ENCODE measurements at regions not wholly inside any gene's neighbourhood (a gene's known extent, or its start where the extent isn't known, plus 50 kb on each side); places are given as distances from the start of the nearest gene placed in this dataset.

- no peaks in the 10 kb centered on the region for H3K4me1 ChIP-seq (ENCODE audit: insufficient read depth, low read length)
- no peak for DNase-seq (ENCODE audit: insufficient read length, low spot score, missing footprints)
- no peak for TF ChIP-seq CTCF (IDR thresholded peaks at IDR 0.05; ENCODE audit: extremely low read depth, low read depth, low read length)
- no peak overlapping the region for H3K27ac ChIP-seq (ENCODE audit: low read depth, low read length)
- no peak overlapping the region for H2AFZ ChIP-seq (ENCODE audit: low read length)
- no peaks in the 10 kb centered on the region for H3K9me3 ChIP-seq (ENCODE audit: low read depth, low read length)
- H3K4me3 ChIP-seq (ENCODE audit: insufficient read depth, low read length) = no peak overlapping the region
- H3K27me3 ChIP-seq (ENCODE audit: insufficient read depth, low read length) = no peaks in the 10 kb centered on the region
- no peak overlapping the region for H3K4me2 ChIP-seq (ENCODE audit: insufficient read depth, low read length)
- H3K36me3 ChIP-seq (ENCODE audit: insufficient read depth, low read length) = no peaks in the 10 kb centered on the region
- no peaks in the 10 kb centered on the region for H4K20me1 ChIP-seq (ENCODE audit: insufficient read depth, low read length)
- H3K79me2 ChIP-seq (ENCODE audit: insufficient read depth, low read length) = no peaks in the 10 kb centered on the region
These were observed 135.5 kb upstream of the ERRFI1 start for GRCh38 chr1:8161546-8162105.

GRCh38 chr1:8159470-8160024 lies 133.4 kb upstream of the ERRFI1 start:
- DNase-seq (ENCODE audit: insufficient read length, low spot score, missing footprints) = no peak
- Histone ChIP-seq H3K4me3 (ENCODE audit: insufficient read depth, low read length) (no peak overlapping the region), H3K27ac (ENCODE audit: low read depth, low read length) (no peak overlapping the region), H2AFZ (ENCODE audit: low read length) (no peak overlapping the region), H3K36me3 (ENCODE audit: insufficient read depth, low read length) (no peaks in the 10 kb centered on the region), H3K4me1 (ENCODE audit: insufficient read depth, low read length) (no peaks in the 10 kb centered on the region), H3K79me2 (ENCODE audit: insufficient read depth, low read length) (no peaks in the 10 kb centered on the region), H3K9me3 (ENCODE audit: low read depth, low read length) (no peaks in the 10 kb centered on the region), H3K27me3 (ENCODE audit: insufficient read depth, low read length) (no peaks in the 10 kb centered on the region), H3K4me2 (ENCODE audit: insufficient read depth, low read length) (no peak overlapping the region), H4K20me1 (ENCODE audit: insufficient read depth, low read length) (no peaks in the 10 kb centered on the region)
- no peak for TF ChIP-seq CTCF (IDR thresholded peaks at IDR 0.05; ENCODE audit: extremely low read depth, low read depth, low read length)

DNA sequence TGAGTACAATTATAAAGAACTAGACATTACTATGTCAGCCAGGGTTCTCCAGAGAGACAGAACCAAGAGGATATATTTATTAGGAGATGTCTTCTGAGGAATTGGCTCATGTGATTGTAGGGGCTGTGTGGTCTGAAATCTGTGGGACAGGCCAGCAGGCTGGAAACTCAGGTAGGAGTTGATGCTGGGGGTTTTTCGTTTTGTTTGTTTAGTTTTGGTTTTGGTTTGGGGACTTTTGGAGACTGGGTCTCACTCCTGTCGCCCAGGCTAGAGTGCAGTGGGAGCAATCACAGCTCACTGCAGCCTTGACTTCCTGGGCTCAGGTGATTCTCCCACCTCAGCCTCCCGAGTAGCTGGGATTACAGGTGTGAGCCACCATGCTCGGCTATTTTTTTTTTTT lies 132.9 kb upstream of the ERRFI1 start:
- DNase-seq (ENCODE audit: insufficient read length, low spot score, missing footprints) = no peak
- H3K9me3 ChIP-seq (ENCODE audit: low read depth, low read length) = no peaks in the 10 kb centered on the region
- no peak overlapping the region for H3K4me2 ChIP-seq (ENCODE audit: insufficient read depth, low read length)
- no peak for TF ChIP-seq CTCF (IDR thresholded peaks at IDR 0.05; ENCODE audit: extremely low read depth, low read depth, low read length)
- no peak overlapping the region for H3K27ac ChIP-seq (ENCODE audit: low read depth, low read length)
- H4K20me1 ChIP-seq (ENCODE audit: insufficient read depth, low read length) = no peaks in the 10 kb centered on the region
- H3K36me3 ChIP-seq (ENCODE audit: insufficient read depth, low read length) = no peaks in the 10 kb centered on the region
- no peaks in the 10 kb centered on the region for H3K27me3 ChIP-seq (ENCODE audit: insufficient read depth, low read length)
- H3K4me3 ChIP-seq (ENCODE audit: insufficient read depth, low read length) = no peak overlapping the region
- H2AFZ ChIP-seq (ENCODE audit: low read length) = no peak overlapping the region
- no peaks in the 10 kb centered on the region for H3K79me2 ChIP-seq (ENCODE audit: insufficient read depth, low read length)
- H3K4me1 ChIP-seq (ENCODE audit: insufficient read depth, low read length) = no peaks in the 10 kb centered on the region

GRCh38 chr1:8157765-8158164 lies 131.7 kb upstream of the ERRFI1 start:
- H3K27me3 ChIP-seq (ENCODE audit: insufficient read depth, low read length) = no peaks in the 10 kb centered on the region

More at GRCh38 chr1:8157765-8158164, 131.7 kb upstream of the ERRFI1 start:
- H3K9me3 ChIP-seq (ENCODE audit: low read depth, low read length) = no peaks in the 10 kb centered on the region
- H3K27ac ChIP-seq (ENCODE audit: low read depth, low read length) = no peak overlapping the region
- no peak overlapping the region for H3K4me2 ChIP-seq (ENCODE audit: insufficient read depth, low read length)
- H4K20me1 ChIP-seq (ENCODE audit: insufficient read depth, low read length) = no peaks in the 10 kb centered on the region
- no peak for DNase-seq (ENCODE audit: insufficient read length, low spot score, missing footprints)
- no peaks in the 10 kb centered on the region for H3K4me1 ChIP-seq (ENCODE audit: insufficient read depth, low read length)
- no peaks in the 10 kb centered on the region for H3K79me2 ChIP-seq (ENCODE audit: insufficient read depth, low read length)
- H3K36me3 ChIP-seq (ENCODE audit: insufficient read depth, low read length) = no peaks in the 10 kb centered on the region
- no peak overlapping the region for H3K4me3 ChIP-seq (ENCODE audit: insufficient read depth, low read length)
- no peak overlapping the region for H2AFZ ChIP-seq (ENCODE audit: low read length)
- no peak for TF ChIP-seq CTCF (IDR thresholded peaks at IDR 0.05; ENCODE audit: extremely low read depth, low read depth, low read length)
